ENCODE measurements at regions not wholly inside any gene's neighbourhood (a gene's known extent, or its start where the extent isn't known, plus 50 kb on each side); places are given as distances from the start of the nearest gene placed in this dataset.

GRCh38 chr5:28234356-28234968, 1196.1 kb upstream of the CDH9 start:
- 83 to 86% (median 84%) methylated on average over 1 of the region's 1 CpG for WGBS, 3 donors

GRCh38 chr5:28226407-28226806, 1188.0 kb upstream of the CDH9 start:
- no peak for TF ChIP-seq EP300 (IDR thresholded peaks at IDR 0.05)
- TF ChIP-seq POLR2A (IDR thresholded peaks at IDR 0.05) = no peak
- no peak for TF ChIP-seq CTCF (IDR thresholded peaks at IDR 0.05)
- Histone ChIP-seq H3K36me3 (no peaks in the 10 kb centered on the region), H3K4me1 (ENCODE audit: insufficient read depth) (no peaks in the 10 kb centered on the region), H3K27me3 (no peaks in the 10 kb centered on the region), H3K27ac (no peak overlapping the region), H3K9me3 (no peaks in the 10 kb centered on the region), H3K4me3 (no peak overlapping the region)
- WGBS, 3 donors = 83 to 87% (median 84%) methylated on average over 3 of the region's 3 CpGs
- intact Hi-C loops (cut with DNase I) = no loop called here
- DNase-seq = no peak

More at GRCh38 chr5:28234356-28234968, 1196.1 kb upstream of the CDH9 start:
- Histone ChIP-seq H3K36me3 (no peaks in the 10 kb centered on the region), H3K4me1 (ENCODE audit: insufficient read depth) (no peaks in the 10 kb centered on the region), H3K27ac (no peak overlapping the region), H3K4me3 (no peak overlapping the region), H3K9me3 (no peaks in the 10 kb centered on the region), H3K27me3 (no peaks in the 10 kb centered on the region)
- intact Hi-C loops (cut with DNase I) = no loop called here
- TF ChIP-seq CTCF (IDR thresholded peaks at IDR 0.05) (no peak), EP300 (IDR thresholded peaks at IDR 0.05) (no peak), POLR2A (IDR thresholded peaks at IDR 0.05) (no peak)
- DNase-seq = no peak

- H3K4me3 ChIP-seq = no peak overlapping the region
- H3K27ac ChIP-seq = no peak overlapping the region
- no peaks in the 10 kb centered on the region for H3K27me3 ChIP-seq
- H3K9me3 ChIP-seq = no peaks in the 10 kb centered on the region
- H3K36me3 ChIP-seq = no peaks in the 10 kb centered on the region
- DNase-seq = no peak
- no peak for TF ChIP-seq CTCF (IDR thresholded peaks at IDR 0.05)
- no peak for TF ChIP-seq POLR2A (IDR thresholded peaks at IDR 0.05)
- no peak for TF ChIP-seq EP300 (IDR thresholded peaks at IDR 0.05)
- intact Hi-C loops (cut with DNase I) = no loop called here
- no peaks in the 10 kb centered on the region for H3K4me1 ChIP-seq (ENCODE audit: insufficient read depth)
Measured at GRCh38 chr5:28219539-28219938, 1181.2 kb upstream of the CDH9 start.

- Histone ChIP-seq H3K27ac (no peak overlapping the region), H3K27me3 (no peaks in the 10 kb centered on the region), H3K4me3 (no peak overlapping the region), H3K9me3 (no peaks in the 10 kb centered on the region), H3K4me1 (ENCODE audit: insufficient read depth) (no peaks in the 10 kb centered on the region), H3K36me3 (no peaks in the 10 kb centered on the region)
- WGBS, 3 donors = 89 to 90% (median 90%) methylated on average over 3 of the region's 3 CpGs
- DNase-seq = no peak
- intact Hi-C loops (cut with DNase I) = no loop called here
- TF ChIP-seq CTCF (IDR thresholded peaks at IDR 0.05) (no peak), POLR2A (IDR thresholded peaks at IDR 0.05) (no peak), EP300 (IDR thresholded peaks at IDR 0.05) (no peak)
Measured at GRCh38 chr5:28217695-28218094, 1179.3 kb upstream of the CDH9 start.

Measured in ovary (tissue), 7 donors.